CD4-positive, alpha-beta T cell treated with Interleukin-17A for 1 hour (primary cell): ENCODE measurements at regions not wholly inside any gene's neighbourhood (a gene's known extent, or its start where the extent isn't known, plus 50 kb on each side); places are given as distances from the start of the nearest gene placed in this dataset.

Experiments used
- DNase-seq: peaks from one replicate; pipeline ENCODE4 v3.0.0-alpha.2; 2020

GRCh38 chr11:104404231-104405175 is 240.6 kb upstream of the PDGFD start:
- DNase-seq: no peak

DNA sequence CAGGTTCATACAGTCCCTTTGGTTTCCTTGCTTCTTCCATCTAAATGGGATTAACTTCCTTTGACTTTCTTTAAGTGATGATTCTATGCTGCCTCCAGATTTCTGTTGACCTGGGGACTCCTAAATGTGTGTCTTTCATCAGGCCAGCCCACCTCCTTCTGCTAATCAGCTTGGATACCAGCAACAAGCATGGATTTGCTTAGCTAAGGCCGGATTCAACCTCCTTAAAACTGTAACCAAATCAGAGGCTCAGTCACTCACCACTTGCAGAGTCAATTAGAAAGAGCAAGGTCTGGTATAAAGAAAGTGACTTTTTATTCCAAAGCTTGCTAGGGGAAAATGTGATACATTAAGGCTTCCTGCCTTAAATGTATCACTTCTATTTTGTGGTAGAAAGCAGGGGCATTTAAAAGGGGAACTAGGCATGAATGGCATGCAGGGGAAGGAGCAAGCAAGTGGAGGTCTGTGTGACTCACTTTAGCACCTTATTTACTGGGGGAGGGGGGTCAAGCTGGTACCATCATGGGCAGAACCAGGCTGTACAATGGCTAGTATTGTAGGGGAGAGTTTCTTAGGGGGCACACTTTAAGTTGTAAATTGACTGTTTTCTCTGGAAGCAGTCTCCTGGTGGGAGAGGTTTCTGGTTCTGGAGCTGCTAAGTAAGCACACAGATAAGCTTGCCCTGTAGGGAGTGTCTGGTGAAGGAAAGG is 239.0 kb upstream of the PDGFD start:
- DNase-seq: no peak

- no peak for DNase-seq
These were observed 230.6 kb upstream of the PDGFD start for GRCh38 chr11:104394508-104394907.

- DNase-seq: no peak
These were observed 226.7 kb upstream of the PDGFD start for GRCh38 chr11:104390651-104391050.

DNA sequence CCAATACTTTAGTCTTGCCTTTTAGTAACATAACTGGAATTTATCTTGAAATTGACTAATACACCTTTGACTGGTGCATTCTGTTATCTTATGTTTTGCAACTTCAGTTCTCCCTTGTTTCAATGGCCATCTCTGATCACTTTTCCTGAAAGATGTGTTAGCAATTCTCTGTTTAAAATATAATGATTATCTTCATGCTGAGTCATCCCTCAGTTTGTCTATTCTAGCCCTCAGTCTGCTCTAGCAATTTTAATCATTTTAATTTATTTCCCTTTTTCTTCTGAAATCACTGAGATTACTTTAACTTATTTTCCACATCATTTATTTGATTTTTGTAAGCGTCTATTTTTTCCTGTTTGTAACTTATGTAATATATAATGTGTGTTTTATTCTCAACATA is 221.9 kb upstream of the PDGFD start:
- DNase-seq: no peak

DNA sequence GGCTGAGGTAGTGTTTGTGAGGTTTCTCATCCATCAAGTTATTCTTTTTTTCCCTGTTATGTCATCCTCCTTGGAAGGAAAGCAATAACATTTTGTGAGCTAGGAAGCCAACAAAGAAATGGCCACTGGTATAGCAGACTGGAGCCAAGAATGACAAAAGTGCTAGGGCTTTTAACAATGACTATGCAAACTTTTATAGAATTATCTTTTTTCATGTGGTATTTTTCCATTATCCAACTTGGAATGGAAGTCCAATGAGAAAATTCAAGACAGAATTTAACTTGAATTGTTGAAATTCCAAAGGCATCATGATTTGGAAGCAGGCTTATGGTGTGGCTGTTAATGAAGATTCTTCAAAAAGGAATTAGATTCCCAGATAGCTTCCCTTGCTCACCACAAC is 216.4 kb upstream of the PDGFD start:
- DNase-seq: no peak

- no peak for DNase-seq
These were observed 208.2 kb upstream of the PDGFD start for GRCh38 chr11:104372111-104372510.

GRCh38 chr11:104370478-104370877 is 206.5 kb upstream of the PDGFD start:
- no peak for DNase-seq

GRCh38 chr11:104369761-104370160 is 205.8 kb upstream of the PDGFD start:
- no peak for DNase-seq

DNA sequence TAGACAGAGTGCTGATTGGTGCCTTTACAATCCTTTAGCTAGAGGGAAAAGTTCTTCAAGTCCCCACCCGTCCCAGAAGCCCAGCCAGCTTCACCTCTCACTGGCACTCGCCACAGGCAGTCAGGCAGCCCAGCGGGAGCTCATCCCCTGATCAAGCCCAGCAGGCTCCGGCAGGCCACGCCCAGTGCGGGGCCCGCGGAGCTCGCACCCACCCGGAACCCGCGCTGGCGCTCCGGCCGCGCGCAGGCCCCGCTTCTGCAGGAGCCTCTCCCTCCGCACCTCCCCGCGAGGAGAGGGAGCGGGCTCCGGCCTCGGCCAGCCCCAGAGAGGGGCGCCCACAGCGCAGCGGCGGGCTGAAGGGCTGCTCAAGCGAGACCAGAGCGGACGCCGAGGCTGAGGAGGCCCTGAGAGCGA is 202.4 kb upstream of the PDGFD start:
- no peak for DNase-seq

DNA sequence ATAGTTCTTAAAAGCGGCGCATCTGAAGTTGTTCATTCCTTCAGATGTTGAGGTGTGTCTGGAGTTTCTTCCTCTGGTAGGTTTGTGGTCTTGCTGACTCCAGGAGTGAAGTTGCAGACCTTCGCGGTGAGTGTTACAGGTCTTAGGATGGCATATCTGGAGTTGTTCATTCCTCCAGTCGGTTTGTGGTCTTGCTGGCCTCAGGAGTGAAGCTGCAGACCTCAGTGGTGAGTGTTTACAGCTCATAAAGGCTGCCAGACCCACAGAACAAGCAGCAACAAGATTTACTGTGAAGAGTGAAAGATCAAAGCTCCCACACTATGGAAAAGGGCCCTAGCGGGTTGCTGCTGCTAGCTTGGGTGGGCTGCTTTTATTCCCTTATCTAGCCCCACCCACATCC is 201.7 kb upstream of the PDGFD start:
- no peak for DNase-seq

DNA sequence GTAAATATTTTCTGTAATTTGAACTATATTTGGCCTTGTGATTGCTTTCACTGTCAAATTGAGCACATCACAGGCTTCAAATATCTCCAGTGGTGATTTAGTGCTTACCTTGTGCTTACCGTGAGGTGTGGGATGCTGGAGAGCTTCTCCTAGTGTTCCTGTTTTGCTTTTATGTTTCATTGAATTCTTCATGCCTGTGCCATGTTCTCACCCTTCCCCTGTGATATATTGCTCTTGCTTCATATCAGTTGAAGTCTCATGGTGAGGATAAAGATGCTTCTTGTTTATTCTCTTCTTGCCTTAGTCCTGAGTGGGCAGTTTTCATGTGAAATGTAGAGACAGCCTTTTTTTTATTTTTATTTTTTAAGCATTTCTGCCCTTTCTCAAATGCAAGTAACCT is 198.0 kb upstream of the PDGFD start:
- no peak for DNase-seq

DNA sequence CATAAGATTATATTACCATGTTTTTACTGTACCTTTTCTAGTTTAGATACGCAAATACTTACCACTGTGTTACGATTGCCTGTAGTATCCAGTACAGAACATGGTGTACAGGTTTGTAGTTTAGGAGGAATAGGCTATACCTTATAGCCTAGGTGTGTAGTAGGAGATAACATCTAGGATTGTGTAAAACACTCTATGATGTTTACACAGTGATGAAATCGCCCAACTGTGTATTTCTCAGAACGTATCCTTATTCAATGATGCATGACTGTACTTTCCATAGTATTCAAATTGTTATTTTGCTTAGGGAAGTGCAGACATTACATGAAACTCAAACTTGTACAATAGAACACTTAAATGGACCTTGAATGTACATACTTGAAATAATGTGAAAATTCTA is 188.1 kb upstream of the PDGFD start:
- no peak for DNase-seq

GRCh38 chr11:104343578-104343977 is 179.6 kb upstream of the PDGFD start:
- DNase-seq: no peak

DNA sequence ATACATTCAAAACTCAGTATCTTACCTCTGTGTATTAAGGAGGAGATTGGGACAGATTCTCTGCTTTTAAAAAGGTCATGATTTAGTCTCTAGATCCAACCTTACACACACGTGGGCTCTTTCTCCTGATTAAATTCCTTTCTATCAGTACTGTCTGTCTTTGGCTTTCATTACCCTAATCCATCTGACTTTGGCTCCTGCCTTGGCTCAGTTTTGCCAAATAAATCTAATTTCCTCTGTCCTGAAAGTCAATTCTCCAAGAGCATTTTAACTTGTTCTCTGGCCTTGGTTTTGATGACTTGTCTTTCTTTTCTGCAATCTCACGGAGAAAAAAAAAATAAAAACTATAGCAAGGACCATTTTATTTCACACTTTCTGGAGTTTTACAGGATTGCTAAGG is 176.6 kb upstream of the PDGFD start:
- DNase-seq: no peak

DNA sequence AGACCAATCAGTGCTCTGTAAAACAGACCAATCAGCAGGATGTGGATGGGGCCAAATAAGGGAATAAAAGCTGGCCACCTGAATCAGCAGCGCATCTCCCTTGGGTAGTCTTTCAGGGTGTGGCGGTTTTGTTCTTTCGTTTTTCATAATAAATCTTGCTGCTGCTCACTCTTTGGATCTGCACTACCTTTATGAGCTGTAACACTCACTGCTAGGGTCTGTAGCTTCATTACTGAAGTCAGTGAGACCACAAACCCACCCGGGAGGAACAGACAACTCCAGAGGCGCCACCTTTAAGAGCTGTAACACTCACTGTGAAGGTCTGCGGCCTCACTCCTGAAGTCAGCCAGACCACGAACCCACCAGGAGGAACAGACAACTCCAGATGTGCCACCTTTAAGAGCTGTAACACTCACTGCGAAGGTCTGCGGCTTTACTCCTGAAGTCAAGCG is 175.5 kb upstream of the PDGFD start:
- no peak for DNase-seq

DNA sequence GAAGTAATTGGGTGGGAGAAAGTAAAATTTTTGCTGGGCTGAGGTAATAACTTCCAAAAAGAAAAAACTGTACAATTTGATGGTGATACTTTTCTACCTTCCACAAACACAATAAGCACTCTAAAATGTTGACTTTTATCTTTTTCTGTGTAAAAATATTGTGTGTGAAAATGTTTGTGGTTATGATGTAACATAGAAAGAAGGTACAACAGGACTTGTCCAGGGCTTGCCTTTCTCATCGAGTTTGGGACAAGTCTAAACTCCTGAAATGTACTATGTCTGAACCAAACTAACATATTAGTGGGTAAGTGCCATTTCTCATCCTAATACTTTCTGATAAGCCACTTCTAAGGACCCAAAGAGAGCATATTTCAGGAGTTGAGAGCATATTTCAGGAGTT is 174.2 kb upstream of the PDGFD start:
- no peak for DNase-seq

DNA sequence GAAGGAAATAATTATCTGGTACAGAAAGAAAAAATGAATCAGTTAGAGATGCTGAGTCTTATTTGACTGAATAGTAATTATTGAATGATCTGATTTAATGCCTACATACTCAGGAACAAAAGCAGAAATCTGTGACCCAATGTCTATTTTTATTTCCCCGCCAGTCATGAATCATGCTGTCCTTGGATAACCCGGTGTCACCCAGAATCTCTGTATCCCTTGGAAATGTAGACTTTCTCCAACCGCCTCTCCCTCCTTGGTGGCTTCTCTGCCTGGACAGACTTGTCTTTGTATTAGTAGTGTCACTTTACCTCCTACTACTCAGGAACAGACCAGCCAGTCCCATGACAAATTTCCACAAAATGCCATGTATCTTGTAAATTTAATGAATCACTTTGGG is 173.3 kb upstream of the PDGFD start:
- no peak for DNase-seq

DNA sequence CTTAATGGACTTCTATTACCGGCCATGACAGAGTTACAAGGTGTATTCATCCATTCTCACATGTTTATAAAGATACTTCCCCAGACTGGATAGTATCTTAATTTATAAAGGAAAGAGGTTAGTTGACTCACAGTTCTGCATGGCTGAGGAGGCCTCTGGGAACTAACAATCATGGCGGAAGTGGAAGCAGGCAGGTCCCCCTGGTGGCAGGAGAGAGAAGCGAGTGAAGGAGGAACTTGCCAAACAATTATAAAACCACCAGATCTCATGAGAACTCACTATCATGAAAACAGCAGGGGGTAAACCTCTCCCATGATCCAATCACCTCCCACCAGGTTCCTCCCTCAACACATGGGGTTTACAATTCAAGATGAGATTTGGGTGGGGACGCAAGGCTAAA is 170.0 kb upstream of the PDGFD start:
- no peak for DNase-seq

DNA sequence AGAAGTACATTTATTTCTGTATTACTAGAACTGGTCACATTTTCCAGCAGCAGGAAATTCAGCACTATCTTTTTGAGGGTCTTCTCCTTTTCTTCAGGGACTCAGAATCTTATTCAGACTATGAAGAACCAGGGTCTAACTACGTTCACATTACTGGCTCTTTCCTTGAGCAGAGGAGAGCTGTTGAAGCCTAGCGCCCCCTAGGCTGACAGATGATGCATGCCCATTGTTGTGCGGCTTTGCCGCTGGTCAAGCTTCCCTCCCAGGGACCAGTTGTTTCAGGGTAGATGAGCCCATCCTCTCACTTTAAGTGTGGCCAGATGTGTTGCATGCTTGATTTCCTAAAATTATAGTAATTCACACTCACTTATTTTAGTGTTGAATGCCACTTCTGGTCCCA is 168.2 kb upstream of the PDGFD start:
- no peak for DNase-seq

DNA sequence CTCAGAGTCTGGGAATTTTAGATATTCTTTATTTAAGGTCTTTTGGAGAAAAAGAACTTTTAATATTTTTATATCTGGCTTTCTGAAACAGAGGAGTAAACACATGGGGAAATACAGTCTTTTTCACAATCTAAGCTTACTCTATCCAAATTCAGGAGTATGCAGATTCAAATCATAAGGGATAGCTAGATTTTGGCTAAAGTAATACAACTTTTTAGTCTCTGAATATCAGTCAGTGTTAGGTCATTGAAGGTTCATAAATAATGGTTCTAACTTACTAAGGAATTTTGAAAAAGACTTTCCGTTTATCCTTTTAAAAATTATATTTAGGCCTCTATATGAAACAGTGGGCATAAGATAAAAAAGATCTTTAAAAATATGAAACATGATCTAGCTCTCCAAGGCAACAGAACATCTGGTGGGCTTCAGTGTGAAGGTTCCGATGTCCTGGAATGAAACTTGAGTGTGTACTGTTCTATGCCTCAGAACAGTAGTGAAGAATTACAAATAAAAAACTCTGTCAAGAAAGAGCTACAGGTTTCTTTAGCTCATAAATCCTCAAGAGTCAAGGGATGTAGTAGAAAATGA is 165.2 kb upstream of the PDGFD start:
- no peak for DNase-seq

DNA sequence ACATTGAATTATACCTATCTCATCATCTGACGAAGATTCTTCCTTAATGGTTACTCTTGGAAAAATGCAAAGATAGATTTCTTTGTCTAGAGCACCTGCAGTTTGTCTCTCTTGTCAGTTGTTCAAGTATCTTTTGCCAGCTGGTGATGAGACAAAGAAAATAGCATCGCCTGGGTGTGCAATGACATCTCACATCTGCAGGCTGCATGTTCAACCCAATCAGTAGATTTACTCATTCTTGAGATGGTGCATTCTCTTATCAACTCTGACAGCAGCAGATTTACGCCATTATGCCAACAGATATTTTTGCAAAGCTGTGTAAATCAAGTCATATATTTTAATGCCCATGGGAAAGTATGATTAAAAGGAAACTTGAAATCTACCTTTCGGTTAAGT is 164.6 kb upstream of the PDGFD start:
- no peak for DNase-seq

- no peak for DNase-seq
These were observed 164.0 kb upstream of the PDGFD start for GRCh38 chr11:104327861-104328511.
